ENCODE measurements at regions not wholly inside any gene's neighbourhood (a gene's known extent, or its start where the extent isn't known, plus 50 kb on each side); places are given as distances from the start of the nearest gene placed in this dataset.

- H3K4me1 Mint-ChIP-seq (ENCODE audit: unreplicated experiment) = no peaks in the 10 kb centered on the region
- no peaks in the 10 kb centered on the region for H3K36me3 Mint-ChIP-seq (ENCODE audit: low read depth, unreplicated experiment)
- H3K27ac Mint-ChIP-seq (ENCODE audit: unreplicated experiment) = no peak overlapping the region
- H3K27me3 Mint-ChIP-seq (ENCODE audit: unreplicated experiment) = no peaks in the 10 kb centered on the region
- no peak for DNase-seq (ENCODE audit: low spot score)
- TF ChIP-seq CTCF (IDR thresholded peaks at IDR 0.05; ENCODE audit: unreplicated experiment) = no peak
- H3K4me3 Mint-ChIP-seq (ENCODE audit: unreplicated experiment) = no peak overlapping the region
- no peaks in the 10 kb centered on the region for H3K9me3 Mint-ChIP-seq (ENCODE audit: unreplicated experiment)
Measured at GRCh38 chr1:47616036-47616435, 178.2 kb downstream of the FOXD2 start.

GRCh38 chr1:47616906-47617305 lies 179.1 kb downstream of the FOXD2 start:
- no peaks in the 10 kb centered on the region for H3K4me1 Mint-ChIP-seq (ENCODE audit: unreplicated experiment)
- TF ChIP-seq CTCF (IDR thresholded peaks at IDR 0.05; ENCODE audit: unreplicated experiment) = no peak

GRCh38 chr1:47617381-47618221 lies 179.8 kb downstream of the FOXD2 start:
- Mint-ChIP-seq H3K36me3 (ENCODE audit: low read depth, unreplicated experiment) (no peaks in the 10 kb centered on the region), H3K9me3 (ENCODE audit: unreplicated experiment) (no peaks in the 10 kb centered on the region), H3K27ac (ENCODE audit: unreplicated experiment) (no peak overlapping the region), H3K27me3 (ENCODE audit: unreplicated experiment) (no peaks in the 10 kb centered on the region), H3K4me3 (ENCODE audit: unreplicated experiment) (no peak overlapping the region), H3K4me1 (ENCODE audit: unreplicated experiment) (no peaks in the 10 kb centered on the region)
- no peak for TF ChIP-seq CTCF (IDR thresholded peaks at IDR 0.05; ENCODE audit: unreplicated experiment)
- no peak for DNase-seq (ENCODE audit: low spot score)

More at GRCh38 chr1:47616906-47617305, 179.1 kb downstream of the FOXD2 start:
- H3K4me3 Mint-ChIP-seq (ENCODE audit: unreplicated experiment) = no peak overlapping the region
- no peak overlapping the region for H3K27ac Mint-ChIP-seq (ENCODE audit: unreplicated experiment)
- no peaks in the 10 kb centered on the region for H3K9me3 Mint-ChIP-seq (ENCODE audit: unreplicated experiment)
- no peaks in the 10 kb centered on the region for H3K36me3 Mint-ChIP-seq (ENCODE audit: low read depth, unreplicated experiment)
- no peaks in the 10 kb centered on the region for H3K27me3 Mint-ChIP-seq (ENCODE audit: unreplicated experiment)
- no peak for DNase-seq (ENCODE audit: low spot score)

GRCh38 chr1:47618222-47618720 lies 180.4 kb downstream of the FOXD2 start:
- no peak overlapping the region for H3K27ac Mint-ChIP-seq (ENCODE audit: unreplicated experiment)
- TF ChIP-seq CTCF (IDR thresholded peaks at IDR 0.05; ENCODE audit: unreplicated experiment) = no peak
- no peaks in the 10 kb centered on the region for H3K4me1 Mint-ChIP-seq (ENCODE audit: unreplicated experiment)
- H3K27me3 Mint-ChIP-seq (ENCODE audit: unreplicated experiment) = no peaks in the 10 kb centered on the region
- H3K36me3 Mint-ChIP-seq (ENCODE audit: low read depth, unreplicated experiment) = no peaks in the 10 kb centered on the region
- no peaks in the 10 kb centered on the region for H3K9me3 Mint-ChIP-seq (ENCODE audit: unreplicated experiment)
- no peak for DNase-seq (ENCODE audit: low spot score)
- H3K4me3 Mint-ChIP-seq (ENCODE audit: unreplicated experiment) = no peak overlapping the region

GRCh38 chr1:47618830-47619229 lies 181.0 kb downstream of the FOXD2 start:
- DNase-seq (ENCODE audit: low spot score) = no peak
- H3K27me3 Mint-ChIP-seq (ENCODE audit: unreplicated experiment) = peaks cover 3% of the 10 kb centered on the region
- TF ChIP-seq CTCF (IDR thresholded peaks at IDR 0.05; ENCODE audit: unreplicated experiment) = no peak
- no peak overlapping the region for H3K4me3 Mint-ChIP-seq (ENCODE audit: unreplicated experiment)
- H3K27ac Mint-ChIP-seq (ENCODE audit: unreplicated experiment) = no peak overlapping the region
- no peaks in the 10 kb centered on the region for H3K4me1 Mint-ChIP-seq (ENCODE audit: unreplicated experiment)
- no peaks in the 10 kb centered on the region for H3K9me3 Mint-ChIP-seq (ENCODE audit: unreplicated experiment)
- no peaks in the 10 kb centered on the region for H3K36me3 Mint-ChIP-seq (ENCODE audit: low read depth, unreplicated experiment)
